ENCODE measurements at regions not wholly inside any gene's neighbourhood (a gene's known extent, or its start where the extent isn't known, plus 50 kb on each side); places are given as distances from the start of the nearest gene placed in this dataset.

GRCh38 chr20:39839399-39840119, 849.5 kb downstream of the MAFB start:
- DNase-seq, result no peak
- in situ Hi-C loops (cut with HindIII; ENCODE audit: low pct_ligation_motif_present, low pct_unique_long_range_greater_than_20kb, low sequenced_read_pairs), result no loop called here

- in situ Hi-C loops (cut with HindIII; ENCODE audit: low pct_ligation_motif_present, low pct_unique_long_range_greater_than_20kb, low sequenced_read_pairs), result no loop called here
- no peak for DNase-seq
Observed at GRCh38 chr20:39837561-39837960, 851.5 kb downstream of the MAFB start.

- in situ Hi-C loops (cut with HindIII; ENCODE audit: low pct_ligation_motif_present, low pct_unique_long_range_greater_than_20kb, low sequenced_read_pairs), result no loop called here
- no peak for DNase-seq
Observed at GRCh38 chr20:39835130-39835842, 853.8 kb downstream of the MAFB start.

GRCh38 chr20:39830903-39831302, 858.1 kb downstream of the MAFB start:
- in situ Hi-C loops (cut with HindIII; ENCODE audit: low pct_ligation_motif_present, low pct_unique_long_range_greater_than_20kb, low sequenced_read_pairs), result no loop called here

GRCh38 chr20:39829661-39830060, 859.4 kb downstream of the MAFB start:
- no peak for DNase-seq
- in situ Hi-C loops (cut with HindIII; ENCODE audit: low pct_ligation_motif_present, low pct_unique_long_range_greater_than_20kb, low sequenced_read_pairs), result no loop called here

More at GRCh38 chr20:39830903-39831302, 858.1 kb downstream of the MAFB start:
- DNase-seq, result no peak

- in situ Hi-C loops (cut with HindIII; ENCODE audit: low pct_ligation_motif_present, low pct_unique_long_range_greater_than_20kb, low sequenced_read_pairs), result no loop called here
- DNase-seq, result no peak
Observed at GRCh38 chr20:39829256-39829655, 859.8 kb downstream of the MAFB start.

GRCh38 chr20:39825950-39826349, 863.1 kb downstream of the MAFB start:
- in situ Hi-C loops (cut with HindIII; ENCODE audit: low pct_ligation_motif_present, low pct_unique_long_range_greater_than_20kb, low sequenced_read_pairs), result no loop called here
- no peak for DNase-seq

GRCh38 chr20:39825524-39825923, 863.4 kb downstream of the DHX35 start:
- in situ Hi-C loops (cut with HindIII; ENCODE audit: low pct_ligation_motif_present, low pct_unique_long_range_greater_than_20kb, low sequenced_read_pairs), result no loop called here
- DNase-seq, result no peak

- in situ Hi-C loops (cut with HindIII; ENCODE audit: low pct_ligation_motif_present, low pct_unique_long_range_greater_than_20kb, low sequenced_read_pairs), result no loop called here
- no peak for DNase-seq
Observed at GRCh38 chr20:39823224-39823623, 861.1 kb downstream of the DHX35 start.

- in situ Hi-C loops (cut with HindIII; ENCODE audit: low pct_ligation_motif_present, low pct_unique_long_range_greater_than_20kb, low sequenced_read_pairs), result no loop called here
- DNase-seq, result no peak
Observed at GRCh38 chr20:39822667-39823066, 860.5 kb downstream of the DHX35 start.

GRCh38 chr20:39813190-39813829, 851.2 kb downstream of the DHX35 start:
- in situ Hi-C loops (cut with HindIII; ENCODE audit: low pct_ligation_motif_present, low pct_unique_long_range_greater_than_20kb, low sequenced_read_pairs), result no loop called here

GRCh38 chr20:39812116-39812515, 850.0 kb downstream of the DHX35 start:
- no peak for DNase-seq

More at GRCh38 chr20:39813190-39813829, 851.2 kb downstream of the DHX35 start:
- DNase-seq, result no peak

GRCh38 chr20:39810309-39810708, 848.2 kb downstream of the DHX35 start:
- DNase-seq, result no peak
- in situ Hi-C loops (cut with HindIII; ENCODE audit: low pct_ligation_motif_present, low pct_unique_long_range_greater_than_20kb, low sequenced_read_pairs), result no loop called here

More at GRCh38 chr20:39812116-39812515, 850.0 kb downstream of the DHX35 start:
- in situ Hi-C loops (cut with HindIII; ENCODE audit: low pct_ligation_motif_present, low pct_unique_long_range_greater_than_20kb, low sequenced_read_pairs), result no loop called here

GRCh38 chr20:39808613-39809012, 846.5 kb downstream of the DHX35 start:
- no peak for DNase-seq
- in situ Hi-C loops (cut with HindIII; ENCODE audit: low pct_ligation_motif_present, low pct_unique_long_range_greater_than_20kb, low sequenced_read_pairs), result no loop called here

- in situ Hi-C loops (cut with HindIII; ENCODE audit: low pct_ligation_motif_present, low pct_unique_long_range_greater_than_20kb, low sequenced_read_pairs), result no loop called here
- no peak for DNase-seq
Observed at GRCh38 chr20:39800548-39800947, 838.4 kb downstream of the DHX35 start.

- DNase-seq, result no peak
- in situ Hi-C loops (cut with HindIII; ENCODE audit: low pct_ligation_motif_present, low pct_unique_long_range_greater_than_20kb, low sequenced_read_pairs), result no loop called here
Observed at GRCh38 chr20:39800111-39800510, 838.0 kb downstream of the DHX35 start.

GRCh38 chr20:39799366-39799965, 837.3 kb downstream of the DHX35 start:
- in situ Hi-C loops (cut with HindIII; ENCODE audit: low pct_ligation_motif_present, low pct_unique_long_range_greater_than_20kb, low sequenced_read_pairs), result no loop called here
- no peak for DNase-seq

GRCh38 chr20:39795401-39796272, 833.5 kb downstream of the DHX35 start:
- in situ Hi-C loops (cut with HindIII; ENCODE audit: low pct_ligation_motif_present, low pct_unique_long_range_greater_than_20kb, low sequenced_read_pairs), result no loop called here
- no peak for DNase-seq
